ENCODE measurements at regions not wholly inside any gene's neighbourhood (a gene's known extent, or its start where the extent isn't known, plus 50 kb on each side); places are given as distances from the start of the nearest gene placed in this dataset.

- no peak for DNase-seq
Measured at GRCh38 chr5:67978171-67978570, 237.4 kb upstream of the PIK3R1 start.

- DNase-seq = no peak
Measured at GRCh38 chr5:67976891-67977601, 238.5 kb upstream of the PIK3R1 start.

- DNase-seq = no peak
Measured at GRCh38 chr5:67976181-67976580, 239.4 kb upstream of the PIK3R1 start.

- DNase-seq = no peak
Measured at GRCh38 chr5:67974471-67974870, 241.1 kb upstream of the PIK3R1 start.

- no peak for DNase-seq
Measured at GRCh38 chr5:67974054-67974453, 241.5 kb upstream of the PIK3R1 start.

- no peak for DNase-seq
Measured at GRCh38 chr5:67971971-67972821, 243.4 kb upstream of the PIK3R1 start.

- DNase-seq = no peak
Measured at GRCh38 chr5:67971223-67971830, 244.2 kb upstream of the PIK3R1 start.

GRCh38 chr5:67969631-67970030 lies 245.9 kb upstream of the PIK3R1 start:
- DNase-seq = no peak

- DNase-seq = no peak
Measured at GRCh38 chr5:67969176-67969575, 246.4 kb upstream of the PIK3R1 start.

GRCh38 chr5:67966712-67967111 lies 248.8 kb upstream of the PIK3R1 start:
- no peak for DNase-seq

- no peak for DNase-seq
Measured at GRCh38 chr5:67964619-67965018, 250.9 kb upstream of the PIK3R1 start.

- no peak for DNase-seq
Measured at GRCh38 chr5:67963789-67964519, 251.6 kb upstream of the PIK3R1 start.

GRCh38 chr5:67960939-67961338 lies 254.6 kb upstream of the PIK3R1 start:
- DNase-seq = no peak

GRCh38 chr5:67957374-67957773 lies 258.2 kb upstream of the PIK3R1 start:
- DNase-seq = no peak

GRCh38 chr5:67954351-67954750 lies 261.2 kb upstream of the PIK3R1 start:
- DNase-seq = no peak

- DNase-seq = no peak
Measured at GRCh38 chr5:67942421-67942820, 273.1 kb upstream of the PIK3R1 start.

- DNase-seq = no peak
Measured at GRCh38 chr5:67941614-67942401, 273.7 kb upstream of the PIK3R1 start.

- no peak for DNase-seq
Measured at GRCh38 chr5:67935908-67936566, 279.5 kb upstream of the PIK3R1 start.

- no peak for DNase-seq
Measured at GRCh38 chr5:67934976-67935375, 280.6 kb upstream of the PIK3R1 start.

- DNase-seq = no peak
Measured at GRCh38 chr5:67925511-67925910, 290.0 kb upstream of the PIK3R1 start.

- no peak for DNase-seq
Measured at GRCh38 chr5:67921004-67921601, 294.5 kb upstream of the PIK3R1 start.

All from CD4-positive, alpha-beta T cell treated with Interleukin-12 subunit alpha and Interleukin-12 subunit beta, for 1 hour (primary cell).